ENCODE measurements at regions not wholly inside any gene's neighbourhood (a gene's known extent, or its start where the extent isn't known, plus 50 kb on each side); places are given as distances from the start of the nearest gene placed in this dataset.

DNA sequence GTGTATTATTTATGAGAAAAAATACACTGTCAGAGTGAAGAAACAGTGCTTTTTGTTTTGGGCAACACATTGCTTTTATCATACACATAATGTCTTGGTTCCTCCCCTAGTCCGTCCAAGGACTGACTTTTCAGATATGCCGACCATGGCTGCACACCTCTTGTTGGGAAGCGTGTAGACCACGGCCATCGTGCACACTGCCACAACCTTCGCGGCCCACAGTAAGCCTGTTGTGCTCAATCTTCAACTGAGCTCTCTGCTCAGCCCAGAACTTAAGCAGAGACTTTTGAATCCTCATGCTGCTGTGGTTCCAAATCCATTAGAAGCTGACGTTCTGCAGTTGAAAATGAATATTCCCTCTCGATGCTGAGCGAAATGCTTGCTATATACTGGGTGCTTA, 157.6 kb upstream of the IRX2 start:
- ChIA-PET POLR2A (ENCODE audit: partially characterized antibody) (no interaction called here), CTCF (ENCODE audit: partially characterized antibody) (interaction anchor here (1.3 kb wide), 1 partner anchor 21 kb away, joined by 3 read pairs; no protein-coding TSS in a partner anchor)
- FAIRE-seq, result no peak
- TF ChIP-seq POU5F1 (IDR thresholded peaks at IDR 0.05; ENCODE audit: low read depth, low read length) (no peak), TBP (IDR thresholded peaks at IDR 0.05; ENCODE audit: low read depth, low read length) (no peak), BCL11A (IDR thresholded peaks at IDR 0.05; ENCODE audit: low read depth in 2 of 2, low read length in 2 of 2) (no peak), ASH2L (IDR thresholded peaks at IDR 0.05; ENCODE audit: low read length) (no peak), RBBP5 (IDR thresholded peaks at IDR 0.05; ENCODE audit: borderline replicate concordance, low read depth, low read length) (no peak), HDAC2 (IDR thresholded peaks at IDR 0.05; ENCODE audit: borderline replicate concordance in 1 of 2, low read depth in 2 of 2, low read length in 2 of 2) (no peak), TAF7 (optimal IDR thresholded peaks at IDR 0.05; ENCODE audit: borderline replicate concordance, low read depth, low read length) (no peak), RFX5 (IDR thresholded peaks at IDR 0.05; ENCODE audit: borderline replicate concordance, low read depth, low read length) (no peak), CREB1 (IDR thresholded peaks at IDR 0.05) (no peak), RAD21 (IDR thresholded peaks at IDR 0.05 in 1 of 2, conservative IDR thresholded peaks at IDR 0.05 in 1 of 2; ENCODE audit: low read depth in 2 of 2, low read length in 2 of 2) (no peak), NRF1 (IDR thresholded peaks at IDR 0.05; ENCODE audit: low read depth, low read length) (no peak), GABPA (IDR thresholded peaks at IDR 0.05; ENCODE audit: borderline replicate concordance, insufficient read depth, low read length) (no peak)
- TF ChIP-seq, protein P1, sequence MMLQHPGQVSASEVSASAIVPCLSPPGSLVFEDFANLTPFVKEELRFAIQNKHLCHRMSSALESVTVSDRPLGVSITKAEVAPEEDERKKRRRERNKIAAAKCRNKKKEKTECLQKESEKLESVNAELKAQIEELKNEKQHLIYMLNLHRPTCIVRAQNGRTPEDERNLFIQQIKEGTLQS (IDR thresholded peaks at IDR 0.05; ENCODE audit: insufficient read depth, low read depth, low read length), result no peak

More for the DNA sequence above, 157.6 kb upstream of the IRX2 start:
- Histone ChIP-seq H2BK12ac (ENCODE audit: low read depth, low read length) (peak overlapping the region; percentile 60; the same call in 1 of the 2 replicates), H2AK5ac (ENCODE audit: low read depth, low read length) (no peak overlapping the region), H3K4me1 (replicated peaks in 1 of 4; ENCODE audit: control insufficient read depth in 3 of 4, insufficient read depth in 4 of 4, low read length in 3 of 4) (peaks cover 0 to 2% (median 0%) of the 10 kb centered on the region in 4 experiments; a peak in 4 of 7 replicates), H3K9ac (replicated peaks in 1 of 4; ENCODE audit: extremely low read depth in 1 of 4, low read depth in 3 of 4, low read length in 3 of 4) (no peak overlapping the region; a peak in 1 of 7 replicates), H2BK5ac (ENCODE audit: low read depth, low read length) (peak overlapping the region; percentile 16; the same call in 1 of the 2 replicates), H3K79me2 (ENCODE audit: control insufficient read depth in 1 of 2, insufficient read depth in 2 of 2, low read length in 2 of 2) (no peaks in the 10 kb centered on the region), H3K79me1 (ENCODE audit: low read depth, low read length) (no peaks in the 10 kb centered on the region), H3K18ac (ENCODE audit: extremely low read depth, low read length) (peak overlapping the region; percentile 13; the same call in 1 of the 2 replicates), H3K56ac (replicated peaks; ENCODE audit: insufficient read length, low read depth, low read length) (no peak overlapping the region), H3K4me3 (ENCODE audit: extremely low read depth in 1 of 4, insufficient read depth in 2 of 4, low read depth in 3 of 4, low read length in 4 of 4) (no peak overlapping the region), H3K23me2 (ENCODE audit: low read depth, low read length) (peaks cover 3% of the 10 kb centered on the region; the same call in 1 of the 2 replicates), H2BK20ac (ENCODE audit: low read length) (no peak overlapping the region), H4K20me1 (replicated peaks in 1 of 2; ENCODE audit: control insufficient read depth in 1 of 2, insufficient read depth in 2 of 2, low read length in 2 of 2) (no peaks in the 10 kb centered on the region), H2AFZ (ENCODE audit: low read length) (0 out of 2 replicates have a peak overlapping the region, but pooled peaks have one; percentile 67), H3K9me3 (ENCODE audit: insufficient read depth in 2 of 2, low read depth in 1 of 2, low read length in 1 of 2) (no peaks in the 10 kb centered on the region), H3K14ac (ENCODE audit: insufficient read length) (no peak overlapping the region), H3K4me2 (ENCODE audit: insufficient read depth in 1 of 2, low read depth in 2 of 2, low read length in 2 of 2) (no peak overlapping the region), H3K27me3 (replicated peaks in 1 of 4; ENCODE audit: control insufficient read depth in 3 of 4, extremely low read depth in 1 of 4, insufficient read depth in 3 of 4, low read length in 3 of 4) (peaks cover 0 to 4% (median 0%) of the 10 kb centered on the region in 4 experiments; a peak in 3 of 7 replicates), H4K8ac (ENCODE audit: extremely low read depth, insufficient read depth, low read length) (no peak overlapping the region), H4K91ac (replicated peaks; ENCODE audit: insufficient read length, low read length) (no peak overlapping the region), H2BK15ac (ENCODE audit: low read length) (peak overlapping the region; percentile 31; the same call in 1 of the 2 replicates), H4K5ac (ENCODE audit: insufficient read length, low read depth, low read length) (no peak overlapping the region), H2BK120ac (replicated peaks; ENCODE audit: low read depth, low read length) (no peak overlapping the region), H3K27ac (ENCODE audit: low read depth, low read length) (no peak overlapping the region), H3K36me3 (ENCODE audit: control insufficient read depth in 2 of 4, insufficient read depth in 4 of 4, low read length in 3 of 4) (no peaks in the 10 kb centered on the region), H3K4ac (replicated peaks; ENCODE audit: insufficient read length, low read depth, low read length) (no peak overlapping the region), H3K23ac (ENCODE audit: insufficient read length) (no peak overlapping the region)
- 87% methylated on average over 10 of the region's 10 CpGs; no CpG with 5 or more reads in 1 of the 2 experiments for WGBS, 2 experiments (ENCODE audit: extremely low coverage in 1 of 2, insufficient coverage in 1 of 2, insufficient read length in 1 of 2, insufficient replicate concordance in 2 of 2, low coverage in 1 of 2, low lambda C conversion rate in 2 of 2, missing lambda C conversion rate in 1 of 2)
- peak in 1 of 2 experiments; percentile 29 for DNase-seq (ENCODE audit: low read depth in 1 of 2, low spot score in 2 of 2)
